ENCODE measurements at regions not wholly inside any gene's neighbourhood (a gene's known extent, or its start where the extent isn't known, plus 50 kb on each side); places are given as distances from the start of the nearest gene placed in this dataset.

- no peak for TF ChIP-seq BHLHE40 (IDR thresholded peaks at IDR 0.05; ENCODE audit: borderline replicate concordance)
- no peak for TF ChIP-seq FOXM1 (IDR thresholded peaks at IDR 0.05; ENCODE audit: borderline replicate concordance)
- TF ChIP-seq FOXK2 (IDR thresholded peaks at IDR 0.05) = no peak
- no peak for TF ChIP-seq SP1 (IDR thresholded peaks at IDR 0.05)
- no peak for TF ChIP-seq ARNT (IDR thresholded peaks at IDR 0.05)
- TF ChIP-seq LEF1 (IDR thresholded peaks at IDR 0.05; ENCODE audit: borderline replicate concordance) = no peak
- no peak for TF ChIP-seq FOXA1 (IDR thresholded peaks at IDR 0.05)
- TF ChIP-seq HDGF (IDR thresholded peaks at IDR 0.05; ENCODE audit: borderline replicate concordance) = no peak
- no peak for TF ChIP-seq SUZ12 (IDR thresholded peaks at IDR 0.05)
- no peak for TF ChIP-seq PKNOX1 (IDR thresholded peaks at IDR 0.05)
These were observed 127.6 kb downstream of the TMCO5A start for GRCh38 chr15:38061856-38062649.

Data from HEK293T (cell line).